Fibroblast of lung (primary cell): ENCODE measurements at regions not wholly inside any gene's neighbourhood (a gene's known extent, or its start where the extent isn't known, plus 50 kb on each side); places are given as distances from the start of the nearest gene placed in this dataset.

Experiments used
- EZH2 ChIP-seq: IDR thresholded peaks from 2 replicates; pipeline ENCODE4 v1.5.1; 2012; ENCODE audit warnings: low read length, control low read depth, mild to moderate bottlenecking; ENCODE audit errors: missing control alignments
- TF ChIP-seq, protein P1 (sequence below), 2 donors: IDR thresholded peaks in 1 of 2; conservative IDR thresholded peaks in 1 of 2; 1 replicate in 1 of 2; 2 replicates in 1 of 2; pipeline ENCODE4 v1.5.1; 2011 to 2012; ENCODE audit warnings: low read length in 2 of 2, control low read depth in 1 of 2, inconsistent platforms in 1 of 2, low read depth in 1 of 2, mild to moderate bottlenecking in 1 of 2

GRCh38 chr4:163654621-163655020 lies 160.1 kb downstream of the TMA16 start:
- TF ChIP-seq, protein P1, sequence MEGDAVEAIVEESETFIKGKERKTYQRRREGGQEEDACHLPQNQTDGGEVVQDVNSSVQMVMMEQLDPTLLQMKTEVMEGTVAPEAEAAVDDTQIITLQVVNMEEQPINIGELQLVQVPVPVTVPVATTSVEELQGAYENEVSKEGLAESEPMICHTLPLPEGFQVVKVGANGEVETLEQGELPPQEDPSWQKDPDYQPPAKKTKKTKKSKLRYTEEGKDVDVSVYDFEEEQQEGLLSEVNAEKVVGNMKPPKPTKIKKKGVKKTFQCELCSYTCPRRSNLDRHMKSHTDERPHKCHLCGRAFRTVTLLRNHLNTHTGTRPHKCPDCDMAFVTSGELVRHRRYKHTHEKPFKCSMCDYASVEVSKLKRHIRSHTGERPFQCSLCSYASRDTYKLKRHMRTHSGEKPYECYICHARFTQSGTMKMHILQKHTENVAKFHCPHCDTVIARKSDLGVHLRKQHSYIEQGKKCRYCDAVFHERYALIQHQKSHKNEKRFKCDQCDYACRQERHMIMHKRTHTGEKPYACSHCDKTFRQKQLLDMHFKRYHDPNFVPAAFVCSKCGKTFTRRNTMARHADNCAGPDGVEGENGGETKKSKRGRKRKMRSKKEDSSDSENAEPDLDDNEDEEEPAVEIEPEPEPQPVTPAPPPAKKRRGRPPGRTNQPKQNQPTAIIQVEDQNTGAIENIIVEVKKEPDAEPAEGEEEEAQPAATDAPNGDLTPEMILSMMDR (conservative IDR thresholded peaks at IDR 0.05 in 1 of 2, IDR thresholded peaks at IDR 0.05 in 1 of 2; ENCODE audit: low read depth in 1 of 2, low read length in 2 of 2): no peak
- no peak for TF ChIP-seq EZH2
